Naive thymus-derived CD4-positive, alpha-beta T cell (primary cell): ENCODE measurements at regions not wholly inside any gene's neighbourhood (a gene's known extent, or its start where the extent isn't known, plus 50 kb on each side); places are given as distances from the start of the nearest gene placed in this dataset.

Source experiments
- ATAC-seq: fragments of 150-1000 bp; cut with Tn5 transposase; 2 replicates; pipeline ENCODE4 v1.10.0; 2021; ENCODE audit warnings: mild to moderate bottlenecking, moderate library complexity
- CTCF ChIA-PET: fragments of 350-600 bp; sonication (Branson Sonifier 250); formaldehyde crosslinking; loops from one replicate; lab custom pipeline; 2021; ENCODE audit warnings: antibody characterized with exemption; lab: Charles Lee
- POLR2A ChIA-PET: fragments of 350-600 bp; sonication (Branson Sonifier 250); formaldehyde crosslinking; loops from one replicate; lab custom pipeline; 2021; ENCODE audit warnings: antibody characterized with exemption, inconsistent platforms; lab: Charles Lee
- DNase-seq, 9 donors: peaks; one replicate each; pipeline versions ENCODE4 v3.0.0 to v3.0.0-alpha.2; 2020 to 2022; ENCODE audit warnings: mixed read lengths in 1 of 9
- H3K27ac ChIP-seq: one replicate; pipeline ENCODE4 v1.7.0; 2013; ENCODE audit warnings: mild to moderate bottlenecking, low read depth, low read length, moderate library complexity
- H3K27me3 ChIP-seq, 2 donors: one replicate each; pipeline ENCODE4 v1.7.0; 2013; ENCODE audit warnings: low read length in 2 of 2, mild to moderate bottlenecking in 2 of 2, moderate library complexity in 2 of 2; ENCODE audit not compliant: control insufficient read depth in 2 of 2, insufficient read depth in 2 of 2
- H3K36me3 ChIP-seq, 3 experiments: 1 replicate in 2 of 3; 2 replicates in 1 of 3; pipeline ENCODE4 v1.7.0; 2013; ENCODE audit warnings: low read length in 3 of 3, mild to moderate bottlenecking in 3 of 3, moderate library complexity in 1 of 3; ENCODE audit not compliant: insufficient read depth in 3 of 3, control insufficient read depth in 2 of 3
- H3K4me1 ChIP-seq, 2 donors: one replicate each; pipeline ENCODE4 v1.7.0; 2013; ENCODE audit warnings: low read length in 2 of 2, mild to moderate bottlenecking in 2 of 2, moderate library complexity in 1 of 2; ENCODE audit not compliant: control insufficient read depth in 2 of 2, insufficient read depth in 2 of 2
- H3K4me3 ChIP-seq: 2 replicates; pipeline ENCODE4 v1.7.0; 2013; ENCODE audit warnings: mild to moderate bottlenecking, low read length
- H3K9me3 ChIP-seq, 3 experiments: 1 replicate in 2 of 3; 2 replicates in 1 of 3; pipeline ENCODE4 v1.7.0; 2013; ENCODE audit warnings: low read length in 3 of 3; ENCODE audit not compliant: control insufficient read depth in 2 of 3
- H3K27ac Mint-ChIP-seq, 9 donors: one replicate each; pipeline ENCODE4 v1.8.0; 2020 to 2022; ENCODE audit warnings: mixed read lengths in 9 of 9, mild to moderate bottlenecking in 8 of 9, moderate library complexity in 5 of 9, inconsistent platforms in 2 of 9
- H3K27me3 Mint-ChIP-seq, 5 donors: one replicate each; pipeline ENCODE4 v1.8.0; 2021 to 2022; ENCODE audit warnings: mixed read lengths in 5 of 5, mild to moderate bottlenecking in 1 of 5
- H3K36me3 Mint-ChIP-seq, 5 donors: one replicate each; pipeline ENCODE4 v1.8.0; 2020 to 2022; ENCODE audit warnings: mixed read lengths in 5 of 5, mild to moderate bottlenecking in 3 of 5, inconsistent platforms in 1 of 5
- H3K4me1 Mint-ChIP-seq, 7 donors: one replicate each; pipeline ENCODE4 v1.8.0; 2020 to 2022; ENCODE audit warnings: mixed read lengths in 7 of 7, mild to moderate bottlenecking in 3 of 7, inconsistent platforms in 1 of 7
- H3K4me3 Mint-ChIP-seq, 10 donors: one replicate each; pipeline ENCODE4 v1.8.0; 2020 to 2022; ENCODE audit warnings: mild to moderate bottlenecking in 10 of 10, mixed read lengths in 10 of 10, moderate library complexity in 6 of 10, inconsistent platforms in 2 of 10
- H3K9me3 Mint-ChIP-seq, 11 donors: one replicate each; pipeline ENCODE4 v1.8.0; 2020 to 2022; ENCODE audit warnings: mixed read lengths in 11 of 11, mild to moderate bottlenecking in 4 of 11, inconsistent platforms in 1 of 11, moderate library complexity in 1 of 11
- intact Hi-C, 2 donors: fragments of 100-400 bp; cut with micrococcal nuclease; formaldehyde crosslinking; loops; one replicate each; pipeline ENCODE4 v1.15.1; 2023

- DNase-seq, result no peak
- ChIA-PET CTCF (no interaction called here), POLR2A (no interaction called here)
- Histone ChIP-seq H3K27me3 (no peaks in the 10 kb centered on the region), H3K36me3 (no peaks in the 10 kb centered on the region), H3K4me3 (no peak overlapping the region), H3K9me3 (no peaks in the 10 kb centered on the region), H3K27ac (no peak overlapping the region), H3K4me1 (no peaks in the 10 kb centered on the region)
- H3K4me1 Mint-ChIP-seq, result no peaks in the 10 kb centered on the region
- no peaks in the 10 kb centered on the region for H3K27me3 Mint-ChIP-seq
- ATAC-seq, result no peak
- no peak overlapping the region for H3K4me3 Mint-ChIP-seq
- intact Hi-C loops, result no loop called here
- peaks cover 0 to 20% (median 4%) of the 10 kb centered on the region in 11 donors for H3K9me3 Mint-ChIP-seq
- H3K27ac Mint-ChIP-seq, result no peak overlapping the region
- H3K36me3 Mint-ChIP-seq, result no peaks in the 10 kb centered on the region
Observed at GRCh38 chr5:13263701-13264100, 680.8 kb downstream of the DNAH5 start.

GRCh38 chr5:13253111-13253510 lies 691.4 kb downstream of the DNAH5 start:
- no peaks in the 10 kb centered on the region for H3K27me3 ChIP-seq
- DNase-seq (no peak), ATAC-seq (no peak)
- no peaks in the 10 kb centered on the region for H3K9me3 ChIP-seq
- intact Hi-C loops, result no loop called here
- Mint-ChIP-seq H3K9me3 (peaks cover 2 to 14% (median 7%) of the 10 kb centered on the region in 11 donors), H3K27ac (no peak overlapping the region), H3K27me3 (no peaks in the 10 kb centered on the region), H3K4me1 (no peaks in the 10 kb centered on the region), H3K36me3 (no peaks in the 10 kb centered on the region), H3K4me3 (no peak overlapping the region)
- no peaks in the 10 kb centered on the region for H3K4me1 ChIP-seq
- ChIA-PET POLR2A (no interaction called here), CTCF (no interaction called here)
- no peak overlapping the region for H3K4me3 ChIP-seq
- H3K36me3 ChIP-seq, result no peaks in the 10 kb centered on the region
- no peak overlapping the region for H3K27ac ChIP-seq

GRCh38 chr5:13252699-13253098 lies 691.8 kb downstream of the DNAH5 start:
- H3K27me3 Mint-ChIP-seq, result no peaks in the 10 kb centered on the region
- DNase-seq (no peak), ATAC-seq (no peak)
- CTCF ChIA-PET, result no interaction called here
- H3K27me3 ChIP-seq, result no peaks in the 10 kb centered on the region
- H3K4me3 ChIP-seq, result no peak overlapping the region
- peaks cover 0 to 14% (median 7%) of the 10 kb centered on the region in 11 donors for H3K9me3 Mint-ChIP-seq
- no peaks in the 10 kb centered on the region for H3K4me1 Mint-ChIP-seq
- H3K9me3 ChIP-seq, result no peaks in the 10 kb centered on the region
- no peak overlapping the region for H3K27ac Mint-ChIP-seq
- H3K4me1 ChIP-seq, result no peaks in the 10 kb centered on the region
- H3K27ac ChIP-seq, result no peak overlapping the region
- intact Hi-C loops, result no loop called here
- H3K36me3 ChIP-seq, result no peaks in the 10 kb centered on the region
- no peaks in the 10 kb centered on the region for H3K36me3 Mint-ChIP-seq
- POLR2A ChIA-PET, result no interaction called here
- no peak overlapping the region for H3K4me3 Mint-ChIP-seq

- POLR2A ChIA-PET, result no interaction called here
- Mint-ChIP-seq H3K27ac (no peak overlapping the region), H3K4me1 (no peaks in the 10 kb centered on the region), H3K36me3 (no peaks in the 10 kb centered on the region), H3K4me3 (no peak overlapping the region), H3K9me3 (peaks cover 0 to 16% (median 7%) of the 10 kb centered on the region in 11 donors), H3K27me3 (no peaks in the 10 kb centered on the region)
- H3K9me3 ChIP-seq, result no peaks in the 10 kb centered on the region
- no peaks in the 10 kb centered on the region for H3K4me1 ChIP-seq
- ATAC-seq, result no peak
- no peaks in the 10 kb centered on the region for H3K36me3 ChIP-seq
- no peak overlapping the region for H3K4me3 ChIP-seq
- intact Hi-C loops, result no loop called here
- CTCF ChIA-PET, result no interaction called here
- H3K27me3 ChIP-seq, result no peaks in the 10 kb centered on the region
- DNase-seq, result no peak
- no peak overlapping the region for H3K27ac ChIP-seq
Observed at GRCh38 chr5:13251623-13252376, 692.7 kb downstream of the DNAH5 start.

- H3K27ac Mint-ChIP-seq, result no peak overlapping the region
- intact Hi-C loops, result no loop called here
- no peak overlapping the region for H3K27ac ChIP-seq
- ChIA-PET CTCF (no interaction called here), POLR2A (no interaction called here)
- no peaks in the 10 kb centered on the region for H3K36me3 ChIP-seq
- no peaks in the 10 kb centered on the region for H3K4me1 ChIP-seq
- no peaks in the 10 kb centered on the region for H3K27me3 ChIP-seq
- no peaks in the 10 kb centered on the region for H3K27me3 Mint-ChIP-seq
- no peak overlapping the region for H3K4me3 Mint-ChIP-seq
- peaks cover 0 to 21% (median 7%) of the 10 kb centered on the region in 11 donors for H3K9me3 Mint-ChIP-seq
- DNase-seq (no peak), ATAC-seq (no peak)
- H3K4me1 Mint-ChIP-seq, result no peaks in the 10 kb centered on the region
- H3K36me3 Mint-ChIP-seq, result no peaks in the 10 kb centered on the region
- H3K4me3 ChIP-seq, result no peak overlapping the region
- no peaks in the 10 kb centered on the region for H3K9me3 ChIP-seq
Observed at GRCh38 chr5:13250464-13251291, 693.8 kb downstream of the DNAH5 start.

- Histone ChIP-seq H3K9me3 (no peaks in the 10 kb centered on the region), H3K27me3 (no peaks in the 10 kb centered on the region), H3K27ac (no peak overlapping the region), H3K36me3 (no peaks in the 10 kb centered on the region), H3K4me3 (no peak overlapping the region), H3K4me1 (no peaks in the 10 kb centered on the region)
- no peaks in the 10 kb centered on the region for H3K27me3 Mint-ChIP-seq
- CTCF ChIA-PET, result no interaction called here
- H3K4me1 Mint-ChIP-seq, result no peaks in the 10 kb centered on the region
- ATAC-seq (no peak), DNase-seq (no peak)
- intact Hi-C loops, result no loop called here
- H3K36me3 Mint-ChIP-seq, result no peaks in the 10 kb centered on the region
- H3K9me3 Mint-ChIP-seq, result peaks cover 1 to 21% (median 7%) of the 10 kb centered on the region in 11 donors
- no peak overlapping the region for H3K27ac Mint-ChIP-seq
- H3K4me3 Mint-ChIP-seq, result no peak overlapping the region
- POLR2A ChIA-PET, result no interaction called here
Observed at GRCh38 chr5:13249854-13250253, 694.6 kb downstream of the DNAH5 start.
